ENCODE measurements at regions not wholly inside any gene's neighbourhood (a gene's known extent, or its start where the extent isn't known, plus 50 kb on each side); places are given as distances from the start of the nearest gene placed in this dataset.

- H3K4me1 ChIP-seq (ENCODE audit: insufficient read depth, low read length, poor library complexity, severe bottlenecking): peaks cover 42% of the 10 kb centered on the region
- no TSS peak for BruUV-seq (replicated peaks)
- TF ChIP-seq EZH2 (IDR thresholded peaks at IDR 0.05; ENCODE audit: borderline replicate concordance, low read depth, low read length, poor library complexity, severe bottlenecking) (no peak), CTCF (conservative IDR thresholded peaks at IDR 0.05; ENCODE audit: low read depth, low read length) (no peak)
- DNase-seq (ENCODE audit: low spot score): peak; percentile 52
- POLR2A ChIA-PET (ENCODE audit: low non-redundant PET): no interaction called here
- peak overlapping the region; percentile 90 for H3K27ac ChIP-seq (ENCODE audit: low read depth, low read length, poor library complexity, severe bottlenecking)
- H3K27me3 ChIP-seq (replicated peaks; ENCODE audit: insufficient read depth, low read depth, low read length, poor library complexity): no peaks in the 10 kb centered on the region
- intact Hi-C loops (cut with micrococcal nuclease; ENCODE audit: unreplicated experiment): no loop called here
- H3K36me3 ChIP-seq (ENCODE audit: insufficient read depth, low read length, poor library complexity, severe bottlenecking): no peaks in the 10 kb centered on the region
- H3K9me3 ChIP-seq (ENCODE audit: low read depth, low read length, poor library complexity, severe bottlenecking): no peaks in the 10 kb centered on the region
- CTCF ChIA-PET: no interaction called here
- H3K4me3 ChIP-seq (ENCODE audit: low read depth, low read length, poor library complexity, severe bottlenecking): no peak overlapping the region
Measured at GRCh38 chrX:14356401-14356800, 172.9 kb upstream of the GLRA2 start.

- Histone ChIP-seq H3K27ac (ENCODE audit: low read depth, low read length, poor library complexity, severe bottlenecking) (peak overlapping the region; percentile 90), H3K27me3 (replicated peaks; ENCODE audit: insufficient read depth, low read depth, low read length, poor library complexity) (no peaks in the 10 kb centered on the region), H3K4me1 (ENCODE audit: insufficient read depth, low read length, poor library complexity, severe bottlenecking) (peaks cover 45% of the 10 kb centered on the region), H3K36me3 (ENCODE audit: insufficient read depth, low read length, poor library complexity, severe bottlenecking) (no peaks in the 10 kb centered on the region), H3K4me3 (ENCODE audit: low read depth, low read length, poor library complexity, severe bottlenecking) (no peak overlapping the region), H3K9me3 (ENCODE audit: low read depth, low read length, poor library complexity, severe bottlenecking) (no peaks in the 10 kb centered on the region)
- TF ChIP-seq CTCF (conservative IDR thresholded peaks at IDR 0.05; ENCODE audit: low read depth, low read length): no peak
- TF ChIP-seq EZH2 (IDR thresholded peaks at IDR 0.05; ENCODE audit: borderline replicate concordance, low read depth, low read length, poor library complexity, severe bottlenecking): no peak
- intact Hi-C loops (cut with micrococcal nuclease; ENCODE audit: unreplicated experiment): no loop called here
- POLR2A ChIA-PET (ENCODE audit: low non-redundant PET): no interaction called here
- CTCF ChIA-PET: no interaction called here
- BruUV-seq (replicated peaks): no TSS peak
- no peak for DNase-seq (ENCODE audit: low spot score)
Measured at GRCh38 chrX:14355556-14355955, 173.8 kb upstream of the GLRA2 start.

- peaks cover 4% of the 10 kb centered on the region for H3K9me3 ChIP-seq (ENCODE audit: low read depth, low read length, poor library complexity, severe bottlenecking)
- no TSS peak for BruUV-seq (replicated peaks)
- peak; percentile 77 for DNase-seq (ENCODE audit: low spot score)
- intact Hi-C loops (cut with micrococcal nuclease; ENCODE audit: unreplicated experiment): no loop called here
- no peaks in the 10 kb centered on the region for H3K36me3 ChIP-seq (ENCODE audit: insufficient read depth, low read length, poor library complexity, severe bottlenecking)
- H3K27ac ChIP-seq (ENCODE audit: low read depth, low read length, poor library complexity, severe bottlenecking): peak overlapping the region; percentile 90
- no peaks in the 10 kb centered on the region for H3K27me3 ChIP-seq (replicated peaks; ENCODE audit: insufficient read depth, low read depth, low read length, poor library complexity)
- TF ChIP-seq CTCF (conservative IDR thresholded peaks at IDR 0.05; ENCODE audit: low read depth, low read length) (no peak), EZH2 (IDR thresholded peaks at IDR 0.05; ENCODE audit: borderline replicate concordance, low read depth, low read length, poor library complexity, severe bottlenecking) (no peak)
- CTCF ChIA-PET: no interaction called here
- POLR2A ChIA-PET (ENCODE audit: low non-redundant PET): no interaction called here
- no peak overlapping the region for H3K4me3 ChIP-seq (ENCODE audit: low read depth, low read length, poor library complexity, severe bottlenecking)
- peaks cover 45% of the 10 kb centered on the region for H3K4me1 ChIP-seq (ENCODE audit: insufficient read depth, low read length, poor library complexity, severe bottlenecking)
Measured at GRCh38 chrX:14354521-14354920, 174.8 kb upstream of the GLRA2 start.

Data from A673 (cell line).